ENCODE measurements at regions not wholly inside any gene's neighbourhood (a gene's known extent, or its start where the extent isn't known, plus 50 kb on each side); places are given as distances from the start of the nearest gene placed in this dataset.

- Histone ChIP-seq H3K9me3 (no peaks in the 10 kb centered on the region), H3K4me2 (no peak overlapping the region), H3K4me1 (no peaks in the 10 kb centered on the region), H3K27ac (no peak overlapping the region), H3K4me3 (no peak overlapping the region)
- ATAC-seq (no peak), FAIRE-seq (no peak), DNase-seq (ENCODE audit: low read depth in 1 of 2, low spot score in 1 of 2) (no peak)
- WGBS (ENCODE audit: missing lambda C conversion rate), result 75% methylated on average over 5 of the region's 5 CpGs
- ChIA-PET CTCF (no interaction called here), POLR2A (no interaction called here)
- no peak for TF ChIP-seq CEBPB (IDR thresholded peaks at IDR 0.05)
- no peak for TF ChIP-seq ZFP36 (IDR thresholded peaks at IDR 0.05; ENCODE audit: borderline replicate concordance, partially characterized antibody)
- no peak for TF ChIP-seq ESRRA (IDR thresholded peaks at IDR 0.05; ENCODE audit: borderline replicate concordance, low read length)
- TF ChIP-seq, protein P1, sequence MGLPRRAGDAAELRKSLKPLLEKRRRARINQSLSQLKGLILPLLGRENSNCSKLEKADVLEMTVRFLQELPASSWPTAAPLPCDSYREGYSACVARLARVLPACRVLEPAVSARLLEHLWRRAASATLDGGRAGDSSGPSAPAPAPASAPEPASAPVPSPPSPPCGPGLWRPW (IDR thresholded peaks at IDR 0.05), result no peak
- no peak for TF ChIP-seq MYC (IDR thresholded peaks at IDR 0.05; ENCODE audit: borderline replicate concordance, low read length)
- TF ChIP-seq RNF2 (IDR thresholded peaks at IDR 0.05; ENCODE audit: borderline replicate concordance, low read depth), result no peak
- no peak for TF ChIP-seq CHD2 (IDR thresholded peaks at IDR 0.05; ENCODE audit: low read length, partially characterized antibody)
- TF ChIP-seq MAFK (IDR thresholded peaks at IDR 0.05; ENCODE audit: partially characterized antibody), result no peak
- TF ChIP-seq JUNB (IDR thresholded peaks at IDR 0.05), result no peak
- no peak for TF ChIP-seq RFX5 (IDR thresholded peaks at IDR 0.05)
- TF ChIP-seq, protein P2, sequence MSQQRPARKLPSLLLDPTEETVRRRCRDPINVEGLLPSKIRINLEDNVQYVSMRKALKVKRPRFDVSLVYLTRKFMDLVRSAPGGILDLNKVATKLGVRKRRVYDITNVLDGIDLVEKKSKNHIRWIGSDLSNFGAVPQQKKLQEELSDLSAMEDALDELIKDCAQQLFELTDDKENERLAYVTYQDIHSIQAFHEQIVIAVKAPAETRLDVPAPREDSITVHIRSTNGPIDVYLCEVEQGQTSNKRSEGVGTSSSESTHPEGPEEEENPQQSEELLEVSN (IDR thresholded peaks at IDR 0.05; ENCODE audit: borderline replicate concordance, low read depth), result no peak
- TF ChIP-seq KDM5A (IDR thresholded peaks at IDR 0.05), result no peak
- no peak for TF ChIP-seq SMC3 (IDR thresholded peaks at IDR 0.05)
- TF ChIP-seq SREBF2 (IDR thresholded peaks at IDR 0.05), result no peak
Measured at GRCh38 chr1:42004860-42005259, 86.1 kb upstream of the HIVEP3 start.

DNA sequence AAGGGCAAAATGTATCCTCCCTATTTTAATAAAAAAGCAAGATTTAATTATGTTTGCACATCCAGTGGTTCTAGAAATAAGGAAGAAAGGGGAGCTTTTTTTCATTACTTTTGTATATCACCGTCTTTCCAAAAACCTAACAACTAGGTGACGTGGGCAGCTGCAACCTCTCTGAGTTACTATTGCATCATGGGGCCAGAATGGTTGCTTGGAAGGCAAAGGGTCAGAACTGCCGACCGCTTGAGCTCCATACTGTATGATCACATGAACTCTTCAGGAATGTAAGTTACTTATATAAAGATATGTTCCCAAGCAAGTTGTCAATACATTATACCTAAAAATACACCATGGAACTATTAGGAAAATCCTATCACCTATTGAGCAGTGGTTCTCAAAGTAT is 85.6 kb upstream of the HIVEP3 start:
- POLR2A ChIA-PET, result no interaction called here
- no peak for DNase-seq (ENCODE audit: low read depth in 1 of 2, low spot score in 1 of 2)
- H3K4me2 ChIP-seq, result no peak overlapping the region
- CTCF ChIA-PET, result no interaction called here
- ATAC-seq, result no peak
- 95% methylated on average over 4 of the region's 4 CpGs for WGBS (ENCODE audit: missing lambda C conversion rate)
- H3K27ac ChIP-seq, result no peak overlapping the region
- H3K4me3 ChIP-seq, result no peak overlapping the region
- no peak for FAIRE-seq
- TF ChIP-seq POLR2AphosphoS2 (conservative IDR thresholded peaks at IDR 0.05; ENCODE audit: low read length), result no peak
- TF ChIP-seq RFX5 (IDR thresholded peaks at IDR 0.05), result no peak
- TF ChIP-seq, protein P3, sequence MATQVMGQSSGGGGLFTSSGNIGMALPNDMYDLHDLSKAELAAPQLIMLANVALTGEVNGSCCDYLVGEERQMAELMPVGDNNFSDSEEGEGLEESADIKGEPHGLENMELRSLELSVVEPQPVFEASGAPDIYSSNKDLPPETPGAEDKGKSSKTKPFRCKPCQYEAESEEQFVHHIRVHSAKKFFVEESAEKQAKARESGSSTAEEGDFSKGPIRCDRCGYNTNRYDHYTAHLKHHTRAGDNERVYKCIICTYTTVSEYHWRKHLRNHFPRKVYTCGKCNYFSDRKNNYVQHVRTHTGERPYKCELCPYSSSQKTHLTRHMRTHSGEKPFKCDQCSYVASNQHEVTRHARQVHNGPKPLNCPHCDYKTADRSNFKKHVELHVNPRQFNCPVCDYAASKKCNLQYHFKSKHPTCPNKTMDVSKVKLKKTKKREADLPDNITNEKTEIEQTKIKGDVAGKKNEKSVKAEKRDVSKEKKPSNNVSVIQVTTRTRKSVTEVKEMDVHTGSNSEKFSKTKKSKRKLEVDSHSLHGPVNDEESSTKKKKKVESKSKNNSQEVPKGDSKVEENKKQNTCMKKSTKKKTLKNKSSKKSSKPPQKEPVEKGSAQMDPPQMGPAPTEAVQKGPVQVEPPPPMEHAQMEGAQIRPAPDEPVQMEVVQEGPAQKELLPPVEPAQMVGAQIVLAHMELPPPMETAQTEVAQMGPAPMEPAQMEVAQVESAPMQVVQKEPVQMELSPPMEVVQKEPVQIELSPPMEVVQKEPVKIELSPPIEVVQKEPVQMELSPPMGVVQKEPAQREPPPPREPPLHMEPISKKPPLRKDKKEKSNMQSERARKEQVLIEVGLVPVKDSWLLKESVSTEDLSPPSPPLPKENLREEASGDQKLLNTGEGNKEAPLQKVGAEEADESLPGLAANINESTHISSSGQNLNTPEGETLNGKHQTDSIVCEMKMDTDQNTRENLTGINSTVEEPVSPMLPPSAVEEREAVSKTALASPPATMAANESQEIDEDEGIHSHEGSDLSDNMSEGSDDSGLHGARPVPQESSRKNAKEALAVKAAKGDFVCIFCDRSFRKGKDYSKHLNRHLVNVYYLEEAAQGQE (IDR thresholded peaks at IDR 0.05), result no peak
- no peak for TF ChIP-seq BHLHE40 (IDR thresholded peaks at IDR 0.05; ENCODE audit: low read depth, low read length)
- no peak for TF ChIP-seq MAFK (IDR thresholded peaks at IDR 0.05; ENCODE audit: partially characterized antibody)
- TF ChIP-seq ZFP36 (IDR thresholded peaks at IDR 0.05; ENCODE audit: borderline replicate concordance, partially characterized antibody), result no peak
- TF ChIP-seq NPAS2 (CRISPR knock-in tag; IDR thresholded peaks at IDR 0.05; ENCODE audit: borderline replicate concordance), result no peak
- TF ChIP-seq ESRRA (IDR thresholded peaks at IDR 0.05; ENCODE audit: borderline replicate concordance, low read length), result no peak
- TF ChIP-seq, protein P1 (IDR thresholded peaks at IDR 0.05), result no peak
- TF ChIP-seq KDM5A (IDR thresholded peaks at IDR 0.05), result no peak
- no peak for TF ChIP-seq TFCP2L1 (CRISPR knock-in tag; IDR thresholded peaks at IDR 0.05)
- no peak for TF ChIP-seq TP53 (CRISPR knock-in tag; IDR thresholded peaks at IDR 0.05)
- TF ChIP-seq EHMT2 (IDR thresholded peaks at IDR 0.05; ENCODE audit: low read depth), result no peak
- no peaks in the 10 kb centered on the region for H3K4me1 ChIP-seq
- no peaks in the 10 kb centered on the region for H3K9me3 ChIP-seq
